ENCODE measurements at regions not wholly inside any gene's neighbourhood (a gene's known extent, or its start where the extent isn't known, plus 50 kb on each side); places are given as distances from the start of the nearest gene placed in this dataset.

DNA sequence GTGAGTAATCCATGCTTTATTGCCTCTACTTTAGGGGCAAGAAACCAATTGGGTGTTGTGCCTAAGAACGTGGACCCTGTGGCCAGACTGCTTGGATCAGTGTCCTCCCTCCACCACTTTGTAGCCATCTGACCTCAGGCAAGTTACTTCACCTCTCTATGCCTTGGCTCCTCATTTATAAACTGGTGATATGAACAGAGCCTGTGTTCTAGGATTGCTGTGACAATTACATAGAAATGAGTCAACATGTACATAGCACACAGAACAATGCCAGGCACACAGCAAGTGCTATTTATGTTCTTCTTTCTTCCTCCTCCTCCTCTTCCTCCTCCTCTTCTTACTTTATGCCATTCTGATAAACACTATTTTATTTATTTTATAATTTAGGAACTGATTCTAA, 339.4 kb downstream of the CD83 start:
- TF ChIP-seq, protein P1, sequence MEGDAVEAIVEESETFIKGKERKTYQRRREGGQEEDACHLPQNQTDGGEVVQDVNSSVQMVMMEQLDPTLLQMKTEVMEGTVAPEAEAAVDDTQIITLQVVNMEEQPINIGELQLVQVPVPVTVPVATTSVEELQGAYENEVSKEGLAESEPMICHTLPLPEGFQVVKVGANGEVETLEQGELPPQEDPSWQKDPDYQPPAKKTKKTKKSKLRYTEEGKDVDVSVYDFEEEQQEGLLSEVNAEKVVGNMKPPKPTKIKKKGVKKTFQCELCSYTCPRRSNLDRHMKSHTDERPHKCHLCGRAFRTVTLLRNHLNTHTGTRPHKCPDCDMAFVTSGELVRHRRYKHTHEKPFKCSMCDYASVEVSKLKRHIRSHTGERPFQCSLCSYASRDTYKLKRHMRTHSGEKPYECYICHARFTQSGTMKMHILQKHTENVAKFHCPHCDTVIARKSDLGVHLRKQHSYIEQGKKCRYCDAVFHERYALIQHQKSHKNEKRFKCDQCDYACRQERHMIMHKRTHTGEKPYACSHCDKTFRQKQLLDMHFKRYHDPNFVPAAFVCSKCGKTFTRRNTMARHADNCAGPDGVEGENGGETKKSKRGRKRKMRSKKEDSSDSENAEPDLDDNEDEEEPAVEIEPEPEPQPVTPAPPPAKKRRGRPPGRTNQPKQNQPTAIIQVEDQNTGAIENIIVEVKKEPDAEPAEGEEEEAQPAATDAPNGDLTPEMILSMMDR (IDR thresholded peaks at IDR 0.05) = no peak
- no peak for TF ChIP-seq POLR2A (IDR thresholded peaks at IDR 0.05; ENCODE audit: low read depth)
- TF ChIP-seq POLR2AphosphoS5 (IDR thresholded peaks at IDR 0.05) = no peak
- no peak for TF ChIP-seq EP300 (IDR thresholded peaks at IDR 0.05)
